Progenitor cell of endocrine pancreas (in vitro differentiated cells): ENCODE measurements at regions not wholly inside any gene's neighbourhood (a gene's known extent, or its start where the extent isn't known, plus 50 kb on each side); places are given as distances from the start of the nearest gene placed in this dataset.

Experiments
- DNase-seq: peaks from one replicate; pipeline ENCODE4 v3.0.0; 2021; ENCODE audit warnings: low spot score; ENCODE audit not compliant: unreplicated experiment
- H3K27ac Mint-ChIP-seq: 2 replicates; pipeline ENCODE4 v1.8.0; 2021; ENCODE audit warnings: mild to moderate bottlenecking, moderate library complexity, mixed read lengths
- H3K27me3 Mint-ChIP-seq: 2 replicates; pipeline ENCODE4 v1.8.0; 2021; ENCODE audit warnings: mixed read lengths
- H3K36me3 Mint-ChIP-seq: 2 replicates; pipeline ENCODE4 v1.8.0; 2022; ENCODE audit warnings: mixed read lengths; ENCODE audit not compliant: insufficient read depth
- H3K4me1 Mint-ChIP-seq: 2 replicates; pipeline ENCODE4 v1.8.0; 2021; ENCODE audit warnings: low read depth, mixed read lengths
- H3K4me3 Mint-ChIP-seq: 2 replicates; pipeline ENCODE4 v1.8.0; 2021; ENCODE audit warnings: low read depth, mild to moderate bottlenecking, moderate library complexity, mixed read lengths
- H3K9me3 Mint-ChIP-seq: 2 replicates; pipeline ENCODE4 v1.8.0; 2021; ENCODE audit warnings: low read depth, mixed read lengths
- TF ChIP-seq, protein P1 (sequence below): fragments of 200-600 bp; sonication (generic); IDR thresholded peaks from one replicate; pipeline ENCODE4 v1.5.0; 2021; ENCODE audit warnings: antibody characterized with exemption, mild to moderate bottlenecking; ENCODE audit not compliant: unreplicated experiment

DNA sequence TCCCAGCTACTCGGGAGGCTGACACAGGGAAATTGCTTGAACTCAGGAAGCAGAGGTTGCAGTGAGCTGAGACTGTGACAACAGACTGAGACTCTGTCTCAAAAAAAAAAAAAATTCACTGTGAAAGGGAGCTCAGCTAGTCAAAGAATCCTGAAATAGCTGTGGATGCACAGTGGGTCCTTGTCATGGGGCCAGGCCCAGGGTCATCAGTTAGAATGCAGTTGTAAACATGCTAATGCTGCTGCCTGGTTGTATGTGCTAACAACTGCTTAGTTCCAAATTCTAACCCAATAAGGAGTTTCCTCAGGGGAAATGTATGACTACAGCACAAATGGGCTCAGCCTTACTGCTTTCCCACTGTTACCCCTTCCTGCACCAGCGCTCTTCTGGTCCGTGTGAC lies 84.0 kb downstream of the PALM2AKAP2 start:
- H3K4me1 Mint-ChIP-seq = no peaks in the 10 kb centered on the region
- H3K9me3 Mint-ChIP-seq = no peaks in the 10 kb centered on the region
- no peak overlapping the region for H3K27ac Mint-ChIP-seq
- no peak overlapping the region for H3K4me3 Mint-ChIP-seq
- TF ChIP-seq, protein P1, sequence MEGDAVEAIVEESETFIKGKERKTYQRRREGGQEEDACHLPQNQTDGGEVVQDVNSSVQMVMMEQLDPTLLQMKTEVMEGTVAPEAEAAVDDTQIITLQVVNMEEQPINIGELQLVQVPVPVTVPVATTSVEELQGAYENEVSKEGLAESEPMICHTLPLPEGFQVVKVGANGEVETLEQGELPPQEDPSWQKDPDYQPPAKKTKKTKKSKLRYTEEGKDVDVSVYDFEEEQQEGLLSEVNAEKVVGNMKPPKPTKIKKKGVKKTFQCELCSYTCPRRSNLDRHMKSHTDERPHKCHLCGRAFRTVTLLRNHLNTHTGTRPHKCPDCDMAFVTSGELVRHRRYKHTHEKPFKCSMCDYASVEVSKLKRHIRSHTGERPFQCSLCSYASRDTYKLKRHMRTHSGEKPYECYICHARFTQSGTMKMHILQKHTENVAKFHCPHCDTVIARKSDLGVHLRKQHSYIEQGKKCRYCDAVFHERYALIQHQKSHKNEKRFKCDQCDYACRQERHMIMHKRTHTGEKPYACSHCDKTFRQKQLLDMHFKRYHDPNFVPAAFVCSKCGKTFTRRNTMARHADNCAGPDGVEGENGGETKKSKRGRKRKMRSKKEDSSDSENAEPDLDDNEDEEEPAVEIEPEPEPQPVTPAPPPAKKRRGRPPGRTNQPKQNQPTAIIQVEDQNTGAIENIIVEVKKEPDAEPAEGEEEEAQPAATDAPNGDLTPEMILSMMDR = no peak
- no peak for DNase-seq
- H3K27me3 Mint-ChIP-seq = peaks cover 23% of the 10 kb centered on the region
- H3K36me3 Mint-ChIP-seq = no peaks in the 10 kb centered on the region

DNA sequence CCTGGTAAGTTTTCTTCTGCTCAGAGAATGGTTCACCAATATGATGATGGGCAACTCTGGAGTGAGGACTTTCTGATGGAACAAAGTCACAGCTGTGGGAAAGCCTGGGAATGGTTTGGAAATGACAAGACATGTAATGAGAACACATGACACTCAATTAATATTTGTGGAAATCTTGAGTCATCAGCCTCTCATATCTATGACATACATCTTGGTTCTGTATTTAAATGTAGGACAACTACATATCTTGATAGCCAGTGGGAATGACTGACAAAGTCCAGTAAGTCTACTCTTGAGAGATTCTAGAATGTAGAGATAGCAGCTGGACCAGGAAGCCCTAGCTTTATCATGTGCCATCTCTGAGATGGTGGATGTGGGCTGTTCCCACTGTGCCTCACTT lies 85.5 kb downstream of the PALM2AKAP2 start:
- TF ChIP-seq, protein P1 = no peak
- Mint-ChIP-seq H3K9me3 (no peaks in the 10 kb centered on the region), H3K36me3 (no peaks in the 10 kb centered on the region), H3K27me3 (peaks cover 21% of the 10 kb centered on the region), H3K27ac (no peak overlapping the region), H3K4me3 (no peak overlapping the region), H3K4me1 (no peaks in the 10 kb centered on the region)
- no peak for DNase-seq

DNA sequence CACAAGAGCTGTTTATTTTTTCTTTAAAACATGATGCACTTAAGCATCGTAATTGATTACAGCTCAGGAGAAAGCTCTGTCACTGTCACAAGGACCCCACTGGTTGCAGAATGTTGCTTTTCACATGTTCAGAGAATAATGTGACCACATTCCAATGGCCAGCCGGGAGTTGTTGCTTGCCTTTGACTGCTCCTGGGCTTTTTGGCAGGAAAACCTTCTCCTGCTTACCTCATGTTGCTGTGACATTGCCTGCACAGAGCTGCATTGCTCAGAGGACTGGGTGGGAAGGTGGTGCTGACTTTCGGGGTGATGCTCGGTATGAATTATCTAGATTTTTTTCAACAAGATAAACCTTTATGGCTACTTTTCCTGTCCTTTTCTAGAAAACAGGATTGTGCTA lies 88.2 kb downstream of the PALM2AKAP2 start:
- Mint-ChIP-seq H3K4me1 (no peaks in the 10 kb centered on the region), H3K9me3 (no peaks in the 10 kb centered on the region), H3K36me3 (no peaks in the 10 kb centered on the region), H3K27ac (no peak overlapping the region), H3K4me3 (no peak overlapping the region), H3K27me3 (peaks cover 19% of the 10 kb centered on the region)
- no peak for DNase-seq
- TF ChIP-seq, protein P1 = no peak

DNA sequence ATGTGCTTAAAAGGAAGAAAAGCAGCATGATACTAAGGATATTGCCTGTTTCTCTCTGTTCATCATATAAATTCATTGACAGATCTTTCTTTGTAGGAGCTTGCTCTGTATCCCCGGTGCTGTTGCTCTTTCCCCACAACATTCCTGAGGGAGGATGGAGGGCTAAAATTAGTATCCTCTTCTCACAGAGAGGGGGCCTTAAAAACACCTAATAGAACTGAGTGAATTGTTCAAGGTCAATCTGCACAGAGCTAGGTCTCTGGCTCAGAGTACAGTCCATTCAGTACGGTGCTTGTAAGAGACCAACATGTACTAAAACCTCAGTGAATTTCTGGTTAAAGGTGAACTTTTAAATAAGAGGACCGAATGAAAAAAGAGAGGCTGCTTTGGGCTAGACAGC lies 88.7 kb downstream of the PALM2AKAP2 start:
- DNase-seq = no peak
- Mint-ChIP-seq H3K9me3 (no peaks in the 10 kb centered on the region), H3K4me3 (no peak overlapping the region), H3K36me3 (no peaks in the 10 kb centered on the region), H3K4me1 (no peaks in the 10 kb centered on the region), H3K27ac (no peak overlapping the region), H3K27me3 (peaks cover 19% of the 10 kb centered on the region)
- TF ChIP-seq, protein P1 = no peak

DNA sequence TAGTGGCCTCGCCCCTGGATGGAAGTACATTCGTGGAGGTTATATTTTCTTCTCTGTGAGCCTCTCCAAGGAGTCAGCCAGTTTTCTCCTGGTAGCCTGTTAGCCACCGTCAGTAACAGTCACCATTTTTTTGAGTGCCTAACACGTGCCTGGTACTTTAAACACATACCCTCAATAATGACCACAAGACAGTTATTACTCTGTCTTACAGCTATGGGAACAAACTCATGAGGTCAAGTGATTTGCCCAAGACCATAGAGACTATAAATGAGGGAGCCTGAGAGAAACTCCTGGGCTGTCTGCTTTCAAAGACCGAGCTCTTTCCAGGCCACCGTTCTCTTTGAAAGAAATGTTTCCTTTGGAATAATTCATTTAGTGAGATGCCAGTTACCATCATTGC lies 90.4 kb downstream of the PALM2AKAP2 start:
- Mint-ChIP-seq H3K36me3 (no peaks in the 10 kb centered on the region), H3K27ac (no peak overlapping the region), H3K9me3 (no peaks in the 10 kb centered on the region), H3K4me3 (no peak overlapping the region), H3K4me1 (no peaks in the 10 kb centered on the region), H3K27me3 (peaks cover 25% of the 10 kb centered on the region)
- TF ChIP-seq, protein P1 = no peak
- no peak for DNase-seq
